A673 (cell line): ENCODE measurements at regions not wholly inside any gene's neighbourhood (a gene's known extent, or its start where the extent isn't known, plus 50 kb on each side); places are given as distances from the start of the nearest gene placed in this dataset.

ENCODE experiments used
- BruUV-seq: library from RNA; stranded (reverse); fragments of 400-500 nt; replicated peaks from 2 replicates; lab custom pipeline; 2021; lab: Mats Ljungman, UMichigan
- CTCF ChIA-PET: fragments of 300-600 bp; sonication (Branson Sonifier 250); formaldehyde crosslinking; loops from one replicate; lab custom pipeline; 2022; ENCODE audit warnings: antibody characterized with exemption; lab: Charles Lee
- POLR2A ChIA-PET: fragments of 300-600 bp; sonication (Branson Sonifier 250); formaldehyde crosslinking; loops from one replicate; lab custom pipeline; 2022; ENCODE audit warnings: antibody characterized with exemption; ENCODE audit not compliant: low non-redundant PET; lab: Charles Lee
- DNase-seq: peaks from one replicate; pipeline ENCODE4 v3.0.0-alpha.2; 2015; ENCODE audit warnings: low spot score
- H3K27ac ChIP-seq: fragments of 200-600 bp; sonication (generic); 2 replicates; pipeline ENCODE4 v1.5.1; 2016; ENCODE audit warnings: mixed run types, low read depth, mild to moderate bottlenecking, mixed read lengths, antibody characterized with exemption, low read length; ENCODE audit not compliant: poor library complexity, severe bottlenecking
- H3K27me3 ChIP-seq: fragments of 200-600 bp; sonication (generic); replicated peaks from 2 replicates; pipeline ENCODE4 v1.6.1; 2017; ENCODE audit warnings: mixed run types, low read depth, mild to moderate bottlenecking, mixed read lengths, antibody characterized with exemption, low read length; ENCODE audit not compliant: insufficient read depth, poor library complexity
- H3K36me3 ChIP-seq: fragments of 200-600 bp; sonication (generic); 2 replicates; pipeline ENCODE4 v1.6.1; 2016; ENCODE audit warnings: mixed run types, mild to moderate bottlenecking, mixed read lengths, antibody characterized with exemption, low read length; ENCODE audit not compliant: insufficient read depth, poor library complexity, severe bottlenecking
- H3K4me1 ChIP-seq: fragments of 200-600 bp; sonication (generic); 2 replicates; pipeline ENCODE4 v1.6.1; 2017; ENCODE audit warnings: mixed run types, mild to moderate bottlenecking, mixed read lengths, antibody characterized with exemption, low read length; ENCODE audit not compliant: insufficient read depth, poor library complexity, severe bottlenecking
- H3K4me3 ChIP-seq: fragments of 200-600 bp; sonication (generic); 2 replicates; pipeline ENCODE4 v1.5.1; 2016; ENCODE audit warnings: low read depth, mixed run types, mild to moderate bottlenecking, mixed read lengths, low read length; ENCODE audit not compliant: poor library complexity, severe bottlenecking
- H3K9me3 ChIP-seq: fragments of 200-600 bp; sonication (generic); 2 replicates; pipeline ENCODE4 v1.6.1; 2016; ENCODE audit warnings: mixed run types, low read depth, mild to moderate bottlenecking, mixed read lengths, antibody characterized with exemption, low read length; ENCODE audit not compliant: poor library complexity, severe bottlenecking
- CTCF ChIP-seq: fragments of 300-800, 200-600 bp; sonication (generic); conservative IDR thresholded peaks from 2 replicates; pipeline ENCODE4 v1.5.1; 2017; ENCODE audit warnings: low read depth, mild to moderate bottlenecking, antibody characterized with exemption, low read length, moderate library complexity, mixed read lengths
- EZH2 ChIP-seq: fragments of 200-600 bp; sonication (generic); IDR thresholded peaks from 2 replicates; pipeline ENCODE4 v1.6.1; 2017; ENCODE audit warnings: borderline replicate concordance, low read depth, mild to moderate bottlenecking, mixed read lengths, antibody characterized with exemption, low read length; ENCODE audit not compliant: poor library complexity, severe bottlenecking
- intact Hi-C: fragments of 100-400 bp; cut with micrococcal nuclease; formaldehyde crosslinking; loops from one replicate; pipeline ENCODE4 v1.10.0; 2022; ENCODE audit not compliant: unreplicated experiment

GRCh38 chr5:163773226-163773625, 267.8 kb downstream of the MAT2B start:
- Histone ChIP-seq H3K27me3 (peaks cover 51% of the 10 kb centered on the region), H3K4me3 (no peak overlapping the region), H3K9me3 (no peaks in the 10 kb centered on the region), H3K4me1 (no peaks in the 10 kb centered on the region), H3K36me3 (no peaks in the 10 kb centered on the region), H3K27ac (no peak overlapping the region)
- no TSS peak for BruUV-seq
- POLR2A ChIA-PET, result no interaction called here
- no peak for DNase-seq
- TF ChIP-seq EZH2 (no peak), CTCF (no peak)
- intact Hi-C loops, result no loop called here
- CTCF ChIA-PET, result no interaction called here

- Histone ChIP-seq H3K27ac (no peak overlapping the region), H3K4me1 (no peaks in the 10 kb centered on the region)
- BruUV-seq, result no TSS peak
These were observed 284.5 kb downstream of the MAT2B start for GRCh38 chr5:163789870-163790269.

GRCh38 chr5:163790497-163790896, 285.1 kb downstream of the MAT2B start:
- no peak for TF ChIP-seq EZH2
- TF ChIP-seq CTCF, result no peak
- DNase-seq, result no peak
- Histone ChIP-seq H3K9me3 (no peaks in the 10 kb centered on the region), H3K36me3 (no peaks in the 10 kb centered on the region), H3K27me3 (no peaks in the 10 kb centered on the region), H3K4me3 (no peak overlapping the region), H3K27ac (no peak overlapping the region), H3K4me1 (no peaks in the 10 kb centered on the region)
- CTCF ChIA-PET, result no interaction called here
- POLR2A ChIA-PET, result no interaction called here
- intact Hi-C loops, result no loop called here
- no TSS peak for BruUV-seq

More at GRCh38 chr5:163789870-163790269, 284.5 kb downstream of the MAT2B start:
- intact Hi-C loops, result no loop called here
- Histone ChIP-seq H3K4me3 (no peak overlapping the region), H3K27me3 (no peaks in the 10 kb centered on the region), H3K9me3 (no peaks in the 10 kb centered on the region), H3K36me3 (no peaks in the 10 kb centered on the region)
- POLR2A ChIA-PET, result no interaction called here
- no peak for DNase-seq
- TF ChIP-seq EZH2, result no peak
- TF ChIP-seq CTCF, result no peak
- CTCF ChIA-PET, result no interaction called here
